ENCODE measurements at regions not wholly inside any gene's neighbourhood (a gene's known extent, or its start where the extent isn't known, plus 50 kb on each side); places are given as distances from the start of the nearest gene placed in this dataset.

DNA sequence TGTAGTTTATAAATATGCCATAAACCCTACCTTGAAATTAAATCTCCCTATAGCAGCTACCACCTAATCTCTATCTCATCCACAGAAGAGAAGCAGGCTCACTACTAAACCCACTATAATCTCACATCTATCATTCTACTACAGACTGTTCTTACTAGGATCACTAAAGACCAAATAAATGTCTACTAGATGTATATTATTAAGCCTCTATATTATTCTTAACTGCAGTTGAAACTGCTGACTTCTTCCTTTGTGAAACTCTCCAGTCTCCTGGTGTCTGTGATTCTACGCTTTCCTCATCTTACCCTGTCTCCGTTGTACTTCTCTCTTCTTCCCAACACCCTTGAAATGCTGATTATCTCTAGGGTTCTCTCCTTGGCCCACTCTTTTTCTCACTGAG is 1154.0 kb downstream of the IGSF11 start:
- TF ChIP-seq, protein P1, sequence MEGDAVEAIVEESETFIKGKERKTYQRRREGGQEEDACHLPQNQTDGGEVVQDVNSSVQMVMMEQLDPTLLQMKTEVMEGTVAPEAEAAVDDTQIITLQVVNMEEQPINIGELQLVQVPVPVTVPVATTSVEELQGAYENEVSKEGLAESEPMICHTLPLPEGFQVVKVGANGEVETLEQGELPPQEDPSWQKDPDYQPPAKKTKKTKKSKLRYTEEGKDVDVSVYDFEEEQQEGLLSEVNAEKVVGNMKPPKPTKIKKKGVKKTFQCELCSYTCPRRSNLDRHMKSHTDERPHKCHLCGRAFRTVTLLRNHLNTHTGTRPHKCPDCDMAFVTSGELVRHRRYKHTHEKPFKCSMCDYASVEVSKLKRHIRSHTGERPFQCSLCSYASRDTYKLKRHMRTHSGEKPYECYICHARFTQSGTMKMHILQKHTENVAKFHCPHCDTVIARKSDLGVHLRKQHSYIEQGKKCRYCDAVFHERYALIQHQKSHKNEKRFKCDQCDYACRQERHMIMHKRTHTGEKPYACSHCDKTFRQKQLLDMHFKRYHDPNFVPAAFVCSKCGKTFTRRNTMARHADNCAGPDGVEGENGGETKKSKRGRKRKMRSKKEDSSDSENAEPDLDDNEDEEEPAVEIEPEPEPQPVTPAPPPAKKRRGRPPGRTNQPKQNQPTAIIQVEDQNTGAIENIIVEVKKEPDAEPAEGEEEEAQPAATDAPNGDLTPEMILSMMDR (IDR thresholded peaks at IDR 0.05): no peak
- no peak for TF ChIP-seq POLR2A (IDR thresholded peaks at IDR 0.05)

All from adrenal gland (tissue), 5 donors.